ENCODE measurements at regions not wholly inside any gene's neighbourhood (a gene's known extent, or its start where the extent isn't known, plus 50 kb on each side); places are given as distances from the start of the nearest gene placed in this dataset.

GRCh38 chr13:65937251-65937650 is 1292.9 kb downstream of the PCDH9 start:
- H3K27me3 ChIP-seq (ENCODE audit: control insufficient read depth in 2 of 2, insufficient read depth in 2 of 2, low read length in 2 of 2): no peaks in the 10 kb centered on the region
- ChIA-PET POLR2A (no interaction called here), CTCF (no interaction called here)

GRCh38 chr13:65936249-65936648 is 1293.9 kb downstream of the PCDH9 start:
- no TSS peak for BruUV-seq (replicated peaks)
- intact Hi-C loops (cut with micrococcal nuclease) (no loop called here), dilution Hi-C loops (cut with MboI; ENCODE audit: extremely low pct_ligation_motif_present, low sequenced_read_pairs) (no loop called here)
- Histone ChIP-seq H3K36me3 (ENCODE audit: control insufficient read depth in 2 of 2, extremely low read depth in 1 of 2, insufficient read depth in 2 of 2, low read length in 2 of 2) (no peaks in the 10 kb centered on the region), H3K4me2 (ENCODE audit: insufficient read depth, low read length) (no peak overlapping the region), H3K4me1 (ENCODE audit: control insufficient read depth, extremely low read depth, insufficient read depth, low read length) (no peaks in the 10 kb centered on the region), H4K20me1 (replicated peaks; ENCODE audit: control insufficient read depth, extremely low read depth, insufficient read depth, low read length) (no peaks in the 10 kb centered on the region), H3K9me3 (replicated peaks; ENCODE audit: control insufficient read depth, insufficient read depth, low read length) (no peaks in the 10 kb centered on the region), H3K4me3 (replicated peaks in 1 of 3; ENCODE audit: insufficient read depth in 1 of 3, low read depth in 1 of 3, low read length in 3 of 3) (no peak overlapping the region), H2AFZ (ENCODE audit: low read depth, low read length) (no peak overlapping the region), H3K27me3 (ENCODE audit: control insufficient read depth in 2 of 2, insufficient read depth in 2 of 2, low read length in 2 of 2) (no peaks in the 10 kb centered on the region), H3K79me2 (ENCODE audit: control insufficient read depth, insufficient read depth, low read length) (no peaks in the 10 kb centered on the region), H3K9me1 (replicated peaks; ENCODE audit: control insufficient read depth, extremely low read depth, insufficient read depth, low read length) (no peaks in the 10 kb centered on the region), H3K27ac (ENCODE audit: insufficient read depth, low read depth, low read length) (no peak overlapping the region), H3K9ac (replicated peaks; ENCODE audit: extremely low read depth, insufficient read depth, low read length) (no peak overlapping the region)
- CTCF ChIA-PET: no interaction called here
- FAIRE-seq (no peak), DNase-seq (ENCODE audit: low read depth, low spot score) (no peak)
- POLR2A ChIA-PET: no interaction called here
- TF ChIP-seq FOS (IDR thresholded peaks at IDR 0.05; ENCODE audit: borderline replicate concordance, insufficient read depth, low read length) (no peak), MAX (IDR thresholded peaks at IDR 0.05; ENCODE audit: insufficient read depth, insufficient read length) (no peak), JUN (IDR thresholded peaks at IDR 0.05; ENCODE audit: borderline replicate concordance, insufficient read depth, insufficient read length, low read depth) (no peak), EZH2 (IDR thresholded peaks at IDR 0.05; ENCODE audit: borderline replicate concordance, low read depth, low read length, severe bottlenecking) (no peak), CTCF (IDR thresholded peaks at IDR 0.05; ENCODE audit: extremely low read depth in 1 of 2, insufficient read depth in 1 of 2, low read depth in 1 of 2, low read length in 2 of 2) (no peak), MYC (IDR thresholded peaks at IDR 0.05; ENCODE audit: low read depth, low read length) (no peak), POLR2A (IDR thresholded peaks at IDR 0.05; ENCODE audit: low read depth, low read length) (no peak), POLR2AphosphoS5 (IDR thresholded peaks at IDR 0.05; ENCODE audit: insufficient read depth, low read depth, low read length) (no peak), GATA2 (IDR thresholded peaks at IDR 0.05; ENCODE audit: insufficient read depth, insufficient read length, low read depth, low read length) (no peak)

More at GRCh38 chr13:65937251-65937650, 1292.9 kb downstream of the PCDH9 start:
- Histone ChIP-seq H3K9me1 (replicated peaks; ENCODE audit: control insufficient read depth, extremely low read depth, insufficient read depth, low read length) (no peaks in the 10 kb centered on the region), H3K79me2 (ENCODE audit: control insufficient read depth, insufficient read depth, low read length) (no peaks in the 10 kb centered on the region), H3K4me1 (ENCODE audit: control insufficient read depth, extremely low read depth, insufficient read depth, low read length) (no peaks in the 10 kb centered on the region), H3K4me2 (ENCODE audit: insufficient read depth, low read length) (no peak overlapping the region), H3K9me3 (replicated peaks; ENCODE audit: control insufficient read depth, insufficient read depth, low read length) (no peaks in the 10 kb centered on the region), H3K9ac (replicated peaks; ENCODE audit: extremely low read depth, insufficient read depth, low read length) (no peak overlapping the region), H3K36me3 (ENCODE audit: control insufficient read depth in 2 of 2, extremely low read depth in 1 of 2, insufficient read depth in 2 of 2, low read length in 2 of 2) (no peaks in the 10 kb centered on the region), H4K20me1 (replicated peaks; ENCODE audit: control insufficient read depth, extremely low read depth, insufficient read depth, low read length) (no peaks in the 10 kb centered on the region), H2AFZ (ENCODE audit: low read depth, low read length) (no peak overlapping the region), H3K27ac (ENCODE audit: insufficient read depth, low read depth, low read length) (no peak overlapping the region), H3K4me3 (replicated peaks in 1 of 3; ENCODE audit: insufficient read depth in 1 of 3, low read depth in 1 of 3, low read length in 3 of 3) (no peak overlapping the region)
- DNase-seq (ENCODE audit: low read depth, low spot score): no peak
- no peak for TF ChIP-seq POLR2AphosphoS5 (IDR thresholded peaks at IDR 0.05; ENCODE audit: insufficient read depth, low read depth, low read length)
- no peak for TF ChIP-seq GATA2 (IDR thresholded peaks at IDR 0.05; ENCODE audit: insufficient read depth, insufficient read length, low read depth, low read length)
- TF ChIP-seq EZH2 (IDR thresholded peaks at IDR 0.05; ENCODE audit: borderline replicate concordance, low read depth, low read length, severe bottlenecking): no peak
- dilution Hi-C loops (cut with MboI; ENCODE audit: extremely low pct_ligation_motif_present, low sequenced_read_pairs) (no loop called here), intact Hi-C loops (cut with micrococcal nuclease) (no loop called here)
- no TSS peak for BruUV-seq (replicated peaks)
- no peak for FAIRE-seq

Data from endothelial cell of umbilical vein (primary cell).